SK-N-SH (cell line): ENCODE measurements at regions not wholly inside any gene's neighbourhood (a gene's known extent, or its start where the extent isn't known, plus 50 kb on each side); places are given as distances from the start of the nearest gene placed in this dataset.

Source experiments
- CTCF ChIA-PET: fragments of 300-600, 350-600 bp; formaldehyde crosslinking; extraction: SDS; loops from one replicate; lab custom pipeline; 2021; lab: Yijun Ruan, JAX
- POLR2A ChIA-PET: fragments of 350-600 bp; sonication (Branson Sonifier 250); formaldehyde crosslinking; extraction: SDS; loops from one replicate; lab custom pipeline; 2020; ENCODE audit warnings: antibody characterized with exemption, inconsistent platforms; lab: Yijun Ruan, JAX
- DNase-seq: peaks from one replicate; pipeline ENCODE4 v3.0.0; 2012
- H2AFZ ChIP-seq: fragments of 200-600 bp; sonication (generic); 2 replicates; pipeline ENCODE4 v1.8.1; 2016; ENCODE audit warnings: antibody characterized with exemption, mild to moderate bottlenecking, low read depth
- H3F3A ChIP-seq: fragments of 200-600 bp; sonication (generic); replicated peaks from 2 replicates; pipeline ENCODE3; 2016; ENCODE audit warnings: antibody characterized with exemption, mild to moderate bottlenecking; ENCODE audit not compliant: insufficient read depth
- H3K27ac ChIP-seq, 2 experiments: fragments of 200-500 bp in 1 of 2; fragments of 200-600 bp in 1 of 2; sonication (Bioruptor generic) in 1 of 2; sonication (generic), shearing (Covaris generic) in 1 of 2; 2 replicates each; pipeline versions ENCODE4 v1.5.1 to v1.6.1; 2014 to 2016; ENCODE audit warnings: low read depth in 2 of 2, inconsistent platforms in 1 of 2, low read length in 1 of 2, mild to moderate bottlenecking in 1 of 2, mixed read lengths in 1 of 2
- H3K27me3 ChIP-seq: fragments of 200-600 bp; sonication (generic), shearing (Covaris generic); 2 replicates; pipeline ENCODE4 v1.6.1; 2016; ENCODE audit warnings: mixed run types; ENCODE audit not compliant: insufficient read depth
- H3K36me3 ChIP-seq, 2 experiments: fragments of 200-500 bp in 1 of 2; fragments of 200-600 bp in 1 of 2; sonication (Bioruptor generic) in 1 of 2; sonication (generic) in 1 of 2; replicated peaks in 1 of 2; 2 replicates each; pipeline versions ENCODE3 to v1.5.1; 2014 to 2016; ENCODE audit warnings: low read length in 1 of 2, mild to moderate bottlenecking in 1 of 2; ENCODE audit not compliant: insufficient read depth in 2 of 2, control insufficient read depth in 1 of 2
- H3K4me1 ChIP-seq, 2 experiments: fragments of 200-500 bp in 1 of 2; fragments of 200-600 bp in 1 of 2; sonication (Bioruptor generic) in 1 of 2; sonication (generic), shearing (Covaris generic) in 1 of 2; 2 replicates each; pipeline versions ENCODE4 v1.5.1 to v1.6.1; 2014 to 2016; ENCODE audit warnings: low read depth in 1 of 2, low read length in 1 of 2, mixed run types in 1 of 2; ENCODE audit not compliant: insufficient read depth in 2 of 2, control insufficient read depth in 1 of 2
- H3K4me2 ChIP-seq: fragments of 200-600 bp; sonication (generic), shearing (Covaris generic); 2 replicates; pipeline ENCODE4 v1.6.1; 2017; ENCODE audit warnings: mixed run types
- H3K4me3 ChIP-seq, 2 experiments: fragments of 200-500 bp in 1 of 2; fragments of 200-600 bp in 1 of 2; sonication (Bioruptor generic) in 1 of 2; sonication (generic), shearing (Covaris generic) in 1 of 2; 2 replicates each; pipeline versions ENCODE4 v1.5.1 to v1.8.1; 2014 to 2016; ENCODE audit warnings: low read depth in 2 of 2, inconsistent platforms in 1 of 2, low read length in 1 of 2, mild to moderate bottlenecking in 1 of 2, mixed read lengths in 1 of 2, moderate library complexity in 1 of 2
- H3K79me2 ChIP-seq: fragments of 200-600 bp; sonication (generic); 2 replicates; pipeline ENCODE4 v1.8.1; 2017; ENCODE audit warnings: mild to moderate bottlenecking; ENCODE audit not compliant: insufficient read depth
- H3K9ac ChIP-seq: fragments of 200-600 bp; sonication (generic); 2 replicates; pipeline ENCODE4 v1.6.1; 2017; ENCODE audit warnings: mixed run types
- H3K9me2 ChIP-seq: fragments of 200-600 bp; sonication (generic); 2 replicates; pipeline ENCODE4 v1.6.1; 2017; ENCODE audit warnings: mixed run types
- H3K9me3 ChIP-seq: fragments of 200-600 bp; sonication (generic); 2 replicates; pipeline ENCODE4 v1.6.1; 2017; ENCODE audit warnings: mixed run types, mild to moderate bottlenecking, moderate library complexity
- H4K20me1 ChIP-seq: fragments of 200-600 bp; sonication (generic); 2 replicates; pipeline ENCODE4 v1.6.1; 2017; ENCODE audit warnings: mild to moderate bottlenecking, mixed run types; ENCODE audit not compliant: insufficient read depth
- ELF1 ChIP-seq: IDR thresholded peaks from 2 replicates; pipeline ENCODE4 v1.4.0; 2012
- EP300 ChIP-seq, 2 experiments: IDR thresholded peaks; 2 replicates each; pipeline versions ENCODE4 v1.4.0 to v1.6.1; 2012; ENCODE audit warnings: borderline replicate concordance in 1 of 2, low read depth in 1 of 2, low read length in 1 of 2
- FOSL2 ChIP-seq: IDR thresholded peaks from 2 replicates; pipeline ENCODE4 v1.4.0; 2012; ENCODE audit warnings: low read depth, mild to moderate bottlenecking, moderate library complexity, borderline replicate concordance
- GABPA ChIP-seq: IDR thresholded peaks from 2 replicates; pipeline ENCODE4 v1.4.0; 2012; ENCODE audit warnings: low read depth, mild to moderate bottlenecking
- GATA2 ChIP-seq: sonication (generic); formaldehyde crosslinking; IDR thresholded peaks from 2 replicates; pipeline ENCODE4 v1.5.0; 2020; ENCODE audit warnings: mild to moderate bottlenecking, missing genetic modification reagents
- JUND ChIP-seq: IDR thresholded peaks from 2 replicates; pipeline ENCODE4 v1.4.0; 2012
- MEF2A ChIP-seq: IDR thresholded peaks from 2 replicates; pipeline ENCODE4 v1.4.0; 2012; ENCODE audit warnings: low read depth, borderline replicate concordance
- MXI1 ChIP-seq: IDR thresholded peaks from 2 replicates; pipeline ENCODE4 v1.6.1; 2012; ENCODE audit warnings: mild to moderate bottlenecking, low read depth, low read length, improper control_type of control experiment
- NFIC ChIP-seq: IDR thresholded peaks from 2 replicates; pipeline ENCODE4 v1.4.0; 2012; ENCODE audit warnings: borderline replicate concordance
- NRF1 ChIP-seq: IDR thresholded peaks from 2 replicates; pipeline ENCODE4 v1.6.1; 2012; ENCODE audit warnings: low read depth, mild to moderate bottlenecking, low read length
- RAD21 ChIP-seq: IDR thresholded peaks from 2 replicates; pipeline ENCODE4 v1.6.1; 2012; ENCODE audit warnings: mild to moderate bottlenecking, low read length
- RCOR1 ChIP-seq: fragments of 150-350 bp; IDR thresholded peaks from 2 replicates; pipeline ENCODE4 v1.6.1; 2017; ENCODE audit warnings: antibody characterized with exemption, low read length
- RFX5 ChIP-seq: IDR thresholded peaks from 2 replicates; pipeline ENCODE4 v1.6.1; 2012; ENCODE audit warnings: mild to moderate bottlenecking, improper control_type of control experiment, low read length
- RXRA ChIP-seq: IDR thresholded peaks from 2 replicates; pipeline ENCODE4 v1.4.0; 2012; ENCODE audit warnings: low read depth, mild to moderate bottlenecking, borderline replicate concordance
- TCF12 ChIP-seq: IDR thresholded peaks from 2 replicates; pipeline ENCODE4 v1.4.0; 2012
- YY1 ChIP-seq: IDR thresholded peaks from 2 replicates; pipeline ENCODE4 v1.4.0; 2012; ENCODE audit warnings: low read depth, mild to moderate bottlenecking
- WGBS: methylation state at CpG from one replicate; pipeline ENCODE4 v1.1.6; 2017; ENCODE audit warnings: low lambda C conversion rate; 5-methylcytosine and 5-hydroxymethylcytosine counted together
- TF ChIP-seq, protein P1 (sequence below): IDR thresholded peaks from 2 replicates; pipeline ENCODE4 v1.4.0; 2012; ENCODE audit warnings: low read depth, borderline replicate concordance
- TF ChIP-seq, protein P2 (sequence below): fragments of 150-350 bp; IDR thresholded peaks from 2 replicates; pipeline ENCODE4 v1.6.1; 2016; ENCODE audit warnings: mild to moderate bottlenecking, low read depth, low read length
- TF ChIP-seq, protein P3 (sequence below): fragments of 150-350 bp; IDR thresholded peaks from 2 replicates; pipeline ENCODE4 v1.6.1; 2017; ENCODE audit warnings: antibody characterized with exemption, low read length, low read depth, borderline replicate concordance

DNA sequence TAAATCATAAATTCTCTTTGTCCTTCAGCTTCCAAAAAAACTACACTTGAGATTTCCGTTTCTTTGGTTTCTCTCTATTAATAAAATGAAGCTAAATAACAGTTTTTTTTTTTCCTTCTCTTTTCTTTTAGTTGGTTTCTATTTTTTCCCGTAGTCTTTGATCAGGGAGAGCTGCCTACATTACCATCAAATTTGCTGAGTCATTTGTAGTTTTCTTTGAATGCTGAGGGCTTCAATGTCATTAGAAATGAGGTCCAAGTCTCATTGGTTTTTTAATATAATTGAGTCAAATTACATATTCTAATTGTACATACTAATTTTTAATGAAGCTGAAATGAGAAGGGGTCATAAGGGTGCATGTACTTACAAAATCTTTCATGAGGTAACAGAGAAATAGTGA is 550.2 kb downstream of the GBA3 start:
- H3K4me3 ChIP-seq, result no peak overlapping the region
- no peaks in the 10 kb centered on the region for H3K36me3 ChIP-seq
- ChIA-PET CTCF (no interaction called here), POLR2A (no interaction called here)
- no peak overlapping the region for H3K9ac ChIP-seq
- DNase-seq, result no peak
- WGBS, result 6% methylated on average over 2 of the region's 2 CpGs
- TF ChIP-seq RXRA (no peak), FOSL2 (no peak), RAD21 (no peak), MXI1 (no peak), ELF1 (no peak), GATA2 (CRISPR knock-in tag) (no peak), GABPA (no peak), EP300 (IDR thresholded peaks at IDR 0.05; ENCODE audit: borderline replicate concordance in 1 of 2, low read depth in 1 of 2, low read length in 1 of 2) (no peak), NRF1 (no peak), RFX5 (no peak), TCF12 (no peak), JUND (no peak), YY1 (no peak), NFIC (no peak), MEF2A (no peak), RCOR1 (no peak)
- TF ChIP-seq, protein P1, sequence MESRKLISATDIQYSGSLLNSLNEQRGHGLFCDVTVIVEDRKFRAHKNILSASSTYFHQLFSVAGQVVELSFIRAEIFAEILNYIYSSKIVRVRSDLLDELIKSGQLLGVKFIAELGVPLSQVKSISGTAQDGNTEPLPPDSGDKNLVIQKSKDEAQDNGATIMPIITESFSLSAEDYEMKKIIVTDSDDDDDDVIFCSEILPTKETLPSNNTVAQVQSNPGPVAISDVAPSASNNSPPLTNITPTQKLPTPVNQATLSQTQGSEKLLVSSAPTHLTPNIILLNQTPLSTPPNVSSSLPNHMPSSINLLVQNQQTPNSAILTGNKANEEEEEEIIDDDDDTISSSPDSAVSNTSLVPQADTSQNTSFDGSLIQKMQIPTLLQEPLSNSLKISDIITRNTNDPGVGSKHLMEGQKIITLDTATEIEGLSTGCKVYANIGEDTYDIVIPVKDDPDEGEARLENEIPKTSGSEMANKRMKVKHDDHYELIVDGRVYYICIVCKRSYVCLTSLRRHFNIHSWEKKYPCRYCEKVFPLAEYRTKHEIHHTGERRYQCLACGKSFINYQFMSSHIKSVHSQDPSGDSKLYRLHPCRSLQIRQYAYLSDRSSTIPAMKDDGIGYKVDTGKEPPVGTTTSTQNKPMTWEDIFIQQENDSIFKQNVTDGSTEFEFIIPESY, result no peak
- TF ChIP-seq, protein P2, sequence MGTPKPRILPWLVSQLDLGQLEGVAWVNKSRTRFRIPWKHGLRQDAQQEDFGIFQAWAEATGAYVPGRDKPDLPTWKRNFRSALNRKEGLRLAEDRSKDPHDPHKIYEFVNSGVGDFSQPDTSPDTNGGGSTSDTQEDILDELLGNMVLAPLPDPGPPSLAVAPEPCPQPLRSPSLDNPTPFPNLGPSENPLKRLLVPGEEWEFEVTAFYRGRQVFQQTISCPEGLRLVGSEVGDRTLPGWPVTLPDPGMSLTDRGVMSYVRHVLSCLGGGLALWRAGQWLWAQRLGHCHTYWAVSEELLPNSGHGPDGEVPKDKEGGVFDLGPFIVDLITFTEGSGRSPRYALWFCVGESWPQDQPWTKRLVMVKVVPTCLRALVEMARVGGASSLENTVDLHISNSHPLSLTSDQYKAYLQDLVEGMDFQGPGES, result no peak
- TF ChIP-seq, protein P3, sequence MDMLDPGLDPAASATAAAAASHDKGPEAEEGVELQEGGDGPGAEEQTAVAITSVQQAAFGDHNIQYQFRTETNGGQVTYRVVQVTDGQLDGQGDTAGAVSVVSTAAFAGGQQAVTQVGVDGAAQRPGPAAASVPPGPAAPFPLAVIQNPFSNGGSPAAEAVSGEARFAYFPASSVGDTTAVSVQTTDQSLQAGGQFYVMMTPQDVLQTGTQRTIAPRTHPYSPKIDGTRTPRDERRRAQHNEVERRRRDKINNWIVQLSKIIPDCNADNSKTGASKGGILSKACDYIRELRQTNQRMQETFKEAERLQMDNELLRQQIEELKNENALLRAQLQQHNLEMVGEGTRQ, result no peak
- no peaks in the 10 kb centered on the region for H3F3A ChIP-seq
- no peaks in the 10 kb centered on the region for H3K9me2 ChIP-seq
- no peak overlapping the region for H2AFZ ChIP-seq
- no peaks in the 10 kb centered on the region for H3K4me1 ChIP-seq
- no peak overlapping the region for H3K27ac ChIP-seq
- H4K20me1 ChIP-seq, result no peaks in the 10 kb centered on the region
- no peaks in the 10 kb centered on the region for H3K79me2 ChIP-seq
- H3K9me3 ChIP-seq, result no peaks in the 10 kb centered on the region
- H3K27me3 ChIP-seq, result no peaks in the 10 kb centered on the region
- H3K4me2 ChIP-seq, result no peak overlapping the region
